Adrenal gland (tissue), 9 donors: ENCODE measurements at regions not wholly inside any gene's neighbourhood (a gene's known extent, or its start where the extent isn't known, plus 50 kb on each side); places are given as distances from the start of the nearest gene placed in this dataset.

ENCODE experiments used
- DNase-seq, 7 donors: peaks; one replicate each; pipeline ENCODE4 v3.0.0-alpha.2; 2019 to 2020
- H3K27ac ChIP-seq, 5 donors: fragments of 200-600 bp; sonication (generic) in 4 of 5; 1 replicate in 3 of 5; 2 replicates in 2 of 5; pipeline versions ENCODE4 v1.5.1 to v1.8.0; 2016 to 2020; ENCODE audit warnings: mild to moderate bottlenecking in 1 of 5
- H3K27me3 ChIP-seq: fragments of 200-600 bp; 2 replicates; pipeline ENCODE4 v1.8.0; 2021
- H3K36me3 ChIP-seq, 2 donors: fragments of 200-600 bp; replicated peaks in 1 of 2; 1 replicate in 1 of 2; 2 replicates in 1 of 2; pipeline versions ENCODE4 v1.5.1 to v1.8.0; 2018 to 2022
- H3K4me1 ChIP-seq, 2 donors: fragments of 200-600 bp; replicated peaks in 1 of 2; 1 replicate in 1 of 2; 2 replicates in 1 of 2; pipeline versions ENCODE4 v1.5.1 to v1.8.0; 2018 to 2021
- H3K4me3 ChIP-seq, 4 donors: fragments of 200-600 bp; sonication (generic) in 3 of 4; one replicate each; pipeline ENCODE4 v1.5.1; 2016 to 2018
- H3K9me3 ChIP-seq, 3 donors: fragments of 200-600 bp; sonication (generic) in 1 of 3; replicated peaks in 1 of 3; 1 replicate in 2 of 3; 2 replicates in 1 of 3; pipeline versions ENCODE4 v1.5.1 to v1.8.0; 2016 to 2021
- POLR2A ChIP-seq, 2 donors: fragments of 450-650 bp; IDR thresholded peaks; one replicate each; pipeline ENCODE4 v1.6.1; 2017; ENCODE audit warnings: antibody characterized with exemption in 2 of 2, mild to moderate bottlenecking in 2 of 2, moderate library complexity in 1 of 2
- WGBS, 4 donors: extraction: QIAGEN DNeasy Blood & Tissue Kit in 2 of 4; methylation state at CpG; one replicate each; pipeline versions ENCODE4 v1.1.5 to v1.1.7; 2013 to 2017; 5-methylcytosine and 5-hydroxymethylcytosine counted together
- intact Hi-C, 2 donors: fragments of 100-400 bp; cut with DNase I; formaldehyde crosslinking; loops; one replicate each; pipeline versions ENCODE4 v1.14.1 to v1.15.0; 2022 to 2023
- TF ChIP-seq, protein P1 (sequence below), 6 experiments: fragments of 450-650 bp in 4 of 6; fragments of 200-600 bp in 2 of 6; sonication (generic) in 1 of 6; IDR thresholded peaks; 1 replicate in 5 of 6; 2 replicates in 1 of 6; pipeline versions ENCODE4 v1.5.1 to v1.8.0; 2016 to 2021; ENCODE audit warnings: antibody characterized with exemption in 6 of 6, mild to moderate bottlenecking in 2 of 6, moderate library complexity in 1 of 6
- donor health status: healthy with polysubstance abuse.
- donor health status: Bipolar disorder and iron deficiency.
- donor health status: DM: yes; HTN: yes; CAD: no.
- donor health status: DM: no; HTN: no; CAD: no.
- donor health status: DM: no; HTN: no; CAD: no.

DNA sequence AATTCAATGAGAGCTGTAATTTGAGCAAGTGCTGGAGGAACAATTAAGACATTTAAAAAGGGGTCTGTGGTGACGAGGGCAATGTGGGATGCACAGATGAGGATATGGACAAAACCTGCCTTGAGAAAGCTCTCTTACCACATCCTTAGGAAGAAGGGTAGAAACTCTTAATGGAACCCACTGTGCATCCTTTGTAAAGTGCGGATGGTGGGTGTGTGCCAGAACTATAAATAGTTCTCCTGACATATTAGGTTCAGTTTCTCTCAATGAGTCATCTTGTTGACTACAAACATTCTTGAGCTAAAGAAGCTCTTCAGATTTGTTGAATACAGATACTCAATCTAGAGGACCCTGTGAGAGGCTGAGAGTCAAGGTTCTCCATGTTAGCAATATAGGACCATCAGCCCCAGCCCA lies 106.1 kb upstream of the ANO4 start:
- intact Hi-C loops = no loop called here
- Histone ChIP-seq H3K9me3 (no peaks in the 10 kb centered on the region), H3K36me3 (no peaks in the 10 kb centered on the region), H3K4me3 (no peak overlapping the region), H3K27me3 (no peaks in the 10 kb centered on the region), H3K27ac (no peak overlapping the region), H3K4me1 (no peaks in the 10 kb centered on the region)
- no peak for DNase-seq
- no peak for TF ChIP-seq POLR2A (IDR thresholded peaks at IDR 0.05)
- TF ChIP-seq, protein P1, sequence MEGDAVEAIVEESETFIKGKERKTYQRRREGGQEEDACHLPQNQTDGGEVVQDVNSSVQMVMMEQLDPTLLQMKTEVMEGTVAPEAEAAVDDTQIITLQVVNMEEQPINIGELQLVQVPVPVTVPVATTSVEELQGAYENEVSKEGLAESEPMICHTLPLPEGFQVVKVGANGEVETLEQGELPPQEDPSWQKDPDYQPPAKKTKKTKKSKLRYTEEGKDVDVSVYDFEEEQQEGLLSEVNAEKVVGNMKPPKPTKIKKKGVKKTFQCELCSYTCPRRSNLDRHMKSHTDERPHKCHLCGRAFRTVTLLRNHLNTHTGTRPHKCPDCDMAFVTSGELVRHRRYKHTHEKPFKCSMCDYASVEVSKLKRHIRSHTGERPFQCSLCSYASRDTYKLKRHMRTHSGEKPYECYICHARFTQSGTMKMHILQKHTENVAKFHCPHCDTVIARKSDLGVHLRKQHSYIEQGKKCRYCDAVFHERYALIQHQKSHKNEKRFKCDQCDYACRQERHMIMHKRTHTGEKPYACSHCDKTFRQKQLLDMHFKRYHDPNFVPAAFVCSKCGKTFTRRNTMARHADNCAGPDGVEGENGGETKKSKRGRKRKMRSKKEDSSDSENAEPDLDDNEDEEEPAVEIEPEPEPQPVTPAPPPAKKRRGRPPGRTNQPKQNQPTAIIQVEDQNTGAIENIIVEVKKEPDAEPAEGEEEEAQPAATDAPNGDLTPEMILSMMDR (IDR thresholded peaks at IDR 0.05) = no peak
- WGBS, 4 donors = 49 to 62% (median 55%) methylated on average over 2 of the region's 2 CpGs

DNA sequence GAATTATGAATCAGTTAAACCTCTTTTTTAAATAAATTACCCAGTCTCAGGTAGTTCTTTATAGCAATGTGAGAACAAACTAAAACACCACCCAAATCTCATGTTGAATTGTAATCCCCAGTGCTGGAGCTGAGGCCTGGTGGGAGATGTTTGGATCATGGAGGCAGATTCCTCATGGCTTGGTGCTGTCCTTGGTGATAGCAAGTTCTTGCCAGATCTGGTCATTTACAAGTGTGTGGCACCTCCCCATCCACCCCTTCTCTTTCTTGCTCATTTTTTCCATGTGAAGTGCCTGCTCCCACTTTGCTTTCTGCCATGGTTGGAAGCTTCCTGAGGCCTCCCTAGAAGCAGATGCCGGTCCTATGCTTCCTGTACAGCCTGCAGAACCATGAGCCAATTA lies 102.1 kb upstream of the ANO4 start:
- Histone ChIP-seq H3K27ac (no peak overlapping the region), H3K27me3 (no peaks in the 10 kb centered on the region), H3K9me3 (no peaks in the 10 kb centered on the region), H3K4me3 (no peak overlapping the region), H3K36me3 (no peaks in the 10 kb centered on the region), H3K4me1 (no peaks in the 10 kb centered on the region)
- no peak for DNase-seq
- intact Hi-C loops = no loop called here
- TF ChIP-seq, protein P1 (IDR thresholded peaks at IDR 0.05) = no peak
- no peak for TF ChIP-seq POLR2A (IDR thresholded peaks at IDR 0.05)
- 75 to 92% (median 86%) methylated on average over 1 of the region's 1 CpG for WGBS, 4 donors

DNA sequence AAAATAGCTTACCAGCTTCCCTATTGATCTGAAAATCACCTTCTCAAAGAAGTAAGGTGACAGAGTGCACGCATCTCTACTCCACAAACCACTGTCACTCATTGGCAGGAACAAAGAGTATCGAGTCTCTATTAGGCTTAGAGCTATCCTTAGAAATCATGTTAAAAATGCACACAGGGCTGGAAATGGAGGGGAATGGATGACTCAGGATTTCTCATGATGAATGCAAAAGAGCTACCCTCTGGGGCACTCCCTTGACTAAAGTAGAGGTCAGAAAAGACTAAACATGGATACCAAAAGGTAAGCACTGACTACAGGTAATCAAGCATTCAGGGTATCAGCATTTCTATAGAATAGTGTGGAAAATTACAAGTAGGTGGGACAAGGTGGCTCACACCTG lies 96.1 kb upstream of the ANO4 start:
- Histone ChIP-seq H3K27ac (no peak overlapping the region), H3K4me3 (no peak overlapping the region), H3K4me1 (no peaks in the 10 kb centered on the region), H3K36me3 (no peaks in the 10 kb centered on the region), H3K27me3 (no peaks in the 10 kb centered on the region), H3K9me3 (no peaks in the 10 kb centered on the region)
- TF ChIP-seq, protein P1 (IDR thresholded peaks at IDR 0.05) = no peak
- TF ChIP-seq POLR2A (IDR thresholded peaks at IDR 0.05) = no peak
- intact Hi-C loops = no loop called here
- 64 to 83% (median 72%) methylated on average over 2 of the region's 2 CpGs for WGBS, 4 donors
- no peak for DNase-seq

DNA sequence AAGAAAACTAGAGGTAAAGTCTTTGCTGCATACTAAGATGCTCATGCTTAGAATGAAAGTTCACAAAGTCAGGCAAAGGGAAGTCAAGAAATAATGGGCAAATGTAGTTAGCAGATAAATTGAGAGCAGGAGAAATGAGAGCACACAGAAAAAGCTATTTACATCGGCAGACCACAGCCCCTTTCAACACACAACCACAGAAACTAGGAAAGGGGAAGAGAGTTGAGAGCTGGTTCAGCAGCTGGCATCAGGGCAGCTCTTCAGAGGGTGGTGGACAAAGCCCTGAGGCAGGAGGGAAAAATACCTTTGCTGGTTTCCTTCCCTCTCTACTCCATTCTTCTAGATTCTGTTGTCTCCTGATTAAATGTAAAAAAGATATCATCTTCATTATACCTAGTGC lies 95.4 kb upstream of the ANO4 start:
- Histone ChIP-seq H3K36me3 (no peaks in the 10 kb centered on the region), H3K4me3 (no peak overlapping the region), H3K27me3 (no peaks in the 10 kb centered on the region), H3K9me3 (no peaks in the 10 kb centered on the region), H3K4me1 (no peaks in the 10 kb centered on the region), H3K27ac (no peak overlapping the region)
- intact Hi-C loops = no loop called here
- no peak for DNase-seq
- TF ChIP-seq, protein P1 (IDR thresholded peaks at IDR 0.05) = no peak
- no peak for TF ChIP-seq POLR2A (IDR thresholded peaks at IDR 0.05)
- 55 to 76% (median 72%) methylated on average over 1 of the region's 1 CpG for WGBS, 4 donors
